HL-60 (cell line): ENCODE measurements at regions not wholly inside any gene's neighbourhood (a gene's known extent, or its start where the extent isn't known, plus 50 kb on each side); places are given as distances from the start of the nearest gene placed in this dataset.

Experiments
- DNase-seq, 2 experiments: peaks; one replicate each; pipeline ENCODE4 v3.0.0-alpha.2; 2010 to 2020; ENCODE audit warnings: low read depth in 1 of 2, low spot score in 1 of 2
- H3K27ac ChIP-seq: fragments of 250-450 bp; sonication (Bioruptor Pico); replicated peaks from 2 replicates; pipeline ENCODE4 v1.5.1; 2020; ENCODE audit warnings: mild to moderate bottlenecking, moderate library complexity
- H3K27me3 ChIP-seq: fragments of 250-450 bp; sonication (Bioruptor Pico); 2 replicates; pipeline ENCODE4 v1.5.1; 2021; ENCODE audit warnings: mild to moderate bottlenecking, moderate library complexity; ENCODE audit not compliant: insufficient read depth, poor library complexity, severe bottlenecking
- H3K4me3 ChIP-seq: replicated peaks from 2 replicates; pipeline ENCODE4 v1.5.1; 2011; ENCODE audit warnings: mild to moderate bottlenecking, control low read depth, low read length; ENCODE audit not compliant: insufficient read depth
- CTCF ChIP-seq: IDR thresholded peaks from one replicate; pipeline ENCODE4 v1.5.1; 2011; ENCODE audit warnings: low read length, control low read depth, inconsistent platforms; ENCODE audit not compliant: insufficient read depth
- GABPA ChIP-seq: IDR thresholded peaks from 2 replicates; pipeline ENCODE4 v1.6.1; 2012; ENCODE audit warnings: low read depth
- POLR2AphosphoS5 ChIP-seq: IDR thresholded peaks from 2 replicates; pipeline ENCODE4 v1.6.1; 2012; ENCODE audit warnings: low read depth
- REST ChIP-seq: IDR thresholded peaks from 2 replicates; pipeline ENCODE4 v1.6.1; 2012; ENCODE audit warnings: low read depth; ENCODE audit not compliant: insufficient replicate concordance
- SPI1 ChIP-seq: IDR thresholded peaks from 2 replicates; pipeline ENCODE4 v1.6.1; 2012; ENCODE audit warnings: low read depth, mild to moderate bottlenecking, borderline replicate concordance

GRCh38 chr2:67948506-67948905 lies 114.3 kb downstream of the C1D start:
- Histone ChIP-seq H3K27ac (no peak overlapping the region), H3K27me3 (peaks cover 5% of the 10 kb centered on the region), H3K4me3 (no peak overlapping the region)
- DNase-seq: no peak
- no peak for TF ChIP-seq POLR2AphosphoS5
- no peak for TF ChIP-seq GABPA

DNA sequence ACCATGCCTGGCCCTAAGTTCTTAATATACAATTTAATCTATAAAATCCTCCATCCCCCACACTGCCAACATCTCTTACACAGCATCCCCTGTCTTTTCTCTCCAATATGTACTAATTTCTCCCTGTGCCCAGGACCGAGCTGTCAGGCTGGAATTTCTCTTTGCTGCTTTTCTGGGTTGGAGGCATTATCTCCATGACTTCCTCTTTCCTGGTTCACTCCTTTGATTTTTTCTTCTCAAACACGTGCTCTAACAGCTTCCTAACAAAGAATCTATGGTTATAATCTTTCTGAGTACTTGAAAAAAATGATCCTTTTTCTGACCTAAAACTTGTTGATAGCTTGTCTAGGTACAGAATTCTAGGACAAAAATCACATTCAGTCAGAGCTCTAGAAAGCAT lies 112.8 kb downstream of the C1D start:
- Histone ChIP-seq H3K27me3 (peaks cover 5% of the 10 kb centered on the region), H3K4me3 (no peak overlapping the region), H3K27ac (no peak overlapping the region)
- TF ChIP-seq CTCF: no peak
- TF ChIP-seq REST: no peak
- no peak for TF ChIP-seq GABPA
- peak; percentile 61 for TF ChIP-seq SPI1
- DNase-seq: no peak

GRCh38 chr2:67950919-67951318 lies 111.9 kb downstream of the C1D start:
- TF ChIP-seq REST (no peak), POLR2AphosphoS5 (no peak), GABPA (no peak), CTCF (no peak), SPI1 (no peak)
- H3K27me3 ChIP-seq: peaks cover 5% of the 10 kb centered on the region
- no peak for DNase-seq
- H3K27ac ChIP-seq: no peak overlapping the region
- H3K4me3 ChIP-seq: no peak overlapping the region

DNA sequence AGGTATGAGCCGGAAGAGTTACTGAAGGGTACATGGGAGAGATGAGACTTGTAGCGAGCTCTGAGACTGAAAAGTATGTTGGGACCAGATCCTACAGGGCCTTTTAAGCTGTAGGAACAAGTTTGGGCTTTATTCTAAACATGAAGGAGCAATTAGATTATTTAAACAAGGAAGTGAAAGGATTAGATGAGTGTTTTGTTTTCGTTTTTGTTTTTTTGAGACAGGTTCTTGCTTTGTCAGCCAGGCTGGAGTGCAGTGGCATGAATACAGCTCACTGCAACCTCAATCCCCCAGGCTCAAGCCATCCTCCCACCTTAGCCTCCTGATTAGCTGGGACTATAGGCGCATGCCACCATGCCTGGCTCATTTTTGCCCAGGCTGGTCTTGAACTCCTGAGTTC lies 110.7 kb downstream of the C1D start:
- no peak for TF ChIP-seq POLR2AphosphoS5
- no peak for TF ChIP-seq SPI1
- no peak for TF ChIP-seq CTCF
- no peak for TF ChIP-seq REST
- TF ChIP-seq GABPA: no peak
- DNase-seq: no peak
- no peak overlapping the region for H3K4me3 ChIP-seq
- peaks cover 5% of the 10 kb centered on the region for H3K27me3 ChIP-seq
- H3K27ac ChIP-seq: no peak overlapping the region
